GM12875 (cell line): ENCODE measurements at regions not wholly inside any gene's neighbourhood (a gene's known extent, or its start where the extent isn't known, plus 50 kb on each side); places are given as distances from the start of the nearest gene placed in this dataset.

Experiments
- H3K4me3 ChIP-seq: one replicate; pipeline ENCODE4 v1.5.1; 2011; ENCODE audit warnings: low read depth, low read length, control low read depth
- TF ChIP-seq, protein P1 (sequence below): IDR thresholded peaks from 2 replicates; pipeline ENCODE4 v1.5.1; 2011; ENCODE audit warnings: low read depth, mild to moderate bottlenecking, control low read depth, inconsistent platforms, low read length, moderate library complexity, borderline replicate concordance; ENCODE audit not compliant: insufficient read depth

DNA sequence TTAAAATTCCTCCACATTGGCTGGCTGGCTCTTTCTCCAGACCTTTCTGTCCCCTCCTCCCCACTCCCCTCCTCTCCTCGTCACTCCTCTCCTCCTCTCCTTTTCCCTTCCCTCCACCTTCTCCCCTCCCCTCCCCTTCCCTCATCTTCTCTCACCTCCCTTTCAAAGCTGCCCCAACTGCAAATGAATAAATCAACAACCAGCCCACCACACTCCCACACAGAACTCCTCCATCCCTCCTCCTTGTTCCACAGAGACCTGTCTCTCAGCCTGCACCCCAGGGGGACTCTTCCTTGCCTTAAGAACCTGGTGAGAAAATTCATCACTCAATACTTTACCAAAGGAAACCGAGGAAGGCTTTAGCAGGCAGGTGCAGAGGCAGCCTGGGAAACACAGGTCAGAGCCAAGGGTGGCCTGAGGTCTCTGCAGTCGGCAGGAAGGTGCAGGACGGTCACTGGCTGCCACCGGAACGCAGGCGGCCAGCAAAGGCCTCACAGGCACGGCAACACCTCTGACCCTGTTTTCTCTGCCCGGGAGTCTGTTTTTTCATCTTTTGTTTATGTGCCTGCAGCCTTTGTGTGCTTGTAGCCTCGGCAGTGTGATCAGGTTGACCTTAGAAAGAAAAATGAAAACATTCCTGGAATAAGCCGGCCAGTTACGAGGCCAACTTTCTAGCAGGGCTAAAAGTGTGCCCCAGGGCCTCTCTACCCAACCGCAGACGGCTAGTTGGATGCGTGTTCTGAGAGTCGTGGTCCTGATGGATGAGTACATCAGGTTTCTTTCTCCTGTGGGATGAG lies 207.6 kb upstream of the KLF6 start:
- no peak overlapping the region for H3K4me3 ChIP-seq

DNA sequence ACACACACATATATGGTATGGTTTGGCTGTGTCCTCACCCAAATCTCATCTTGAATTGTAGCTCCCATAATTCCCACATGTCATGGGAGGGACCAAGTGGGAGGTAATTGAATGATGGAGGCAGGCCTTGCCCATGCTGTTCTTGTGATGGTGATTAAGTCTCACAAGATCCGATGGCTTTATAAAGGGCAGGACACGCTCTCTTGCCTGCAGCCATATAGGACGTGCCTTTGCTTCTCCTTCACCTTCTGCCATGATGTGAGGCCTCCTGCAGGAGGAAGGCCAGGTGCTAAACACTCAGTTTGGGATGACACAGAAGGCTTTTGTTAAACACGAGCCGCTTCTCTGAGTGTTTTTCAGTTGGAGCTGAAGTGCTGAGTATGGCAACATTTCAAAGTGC lies 205.3 kb upstream of the KLF6 start:
- no peak overlapping the region for H3K4me3 ChIP-seq
- TF ChIP-seq, protein P1, sequence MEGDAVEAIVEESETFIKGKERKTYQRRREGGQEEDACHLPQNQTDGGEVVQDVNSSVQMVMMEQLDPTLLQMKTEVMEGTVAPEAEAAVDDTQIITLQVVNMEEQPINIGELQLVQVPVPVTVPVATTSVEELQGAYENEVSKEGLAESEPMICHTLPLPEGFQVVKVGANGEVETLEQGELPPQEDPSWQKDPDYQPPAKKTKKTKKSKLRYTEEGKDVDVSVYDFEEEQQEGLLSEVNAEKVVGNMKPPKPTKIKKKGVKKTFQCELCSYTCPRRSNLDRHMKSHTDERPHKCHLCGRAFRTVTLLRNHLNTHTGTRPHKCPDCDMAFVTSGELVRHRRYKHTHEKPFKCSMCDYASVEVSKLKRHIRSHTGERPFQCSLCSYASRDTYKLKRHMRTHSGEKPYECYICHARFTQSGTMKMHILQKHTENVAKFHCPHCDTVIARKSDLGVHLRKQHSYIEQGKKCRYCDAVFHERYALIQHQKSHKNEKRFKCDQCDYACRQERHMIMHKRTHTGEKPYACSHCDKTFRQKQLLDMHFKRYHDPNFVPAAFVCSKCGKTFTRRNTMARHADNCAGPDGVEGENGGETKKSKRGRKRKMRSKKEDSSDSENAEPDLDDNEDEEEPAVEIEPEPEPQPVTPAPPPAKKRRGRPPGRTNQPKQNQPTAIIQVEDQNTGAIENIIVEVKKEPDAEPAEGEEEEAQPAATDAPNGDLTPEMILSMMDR = no peak

More for the DNA sequence above, 207.6 kb upstream of the KLF6 start:
- TF ChIP-seq, protein P1 = no peak

DNA sequence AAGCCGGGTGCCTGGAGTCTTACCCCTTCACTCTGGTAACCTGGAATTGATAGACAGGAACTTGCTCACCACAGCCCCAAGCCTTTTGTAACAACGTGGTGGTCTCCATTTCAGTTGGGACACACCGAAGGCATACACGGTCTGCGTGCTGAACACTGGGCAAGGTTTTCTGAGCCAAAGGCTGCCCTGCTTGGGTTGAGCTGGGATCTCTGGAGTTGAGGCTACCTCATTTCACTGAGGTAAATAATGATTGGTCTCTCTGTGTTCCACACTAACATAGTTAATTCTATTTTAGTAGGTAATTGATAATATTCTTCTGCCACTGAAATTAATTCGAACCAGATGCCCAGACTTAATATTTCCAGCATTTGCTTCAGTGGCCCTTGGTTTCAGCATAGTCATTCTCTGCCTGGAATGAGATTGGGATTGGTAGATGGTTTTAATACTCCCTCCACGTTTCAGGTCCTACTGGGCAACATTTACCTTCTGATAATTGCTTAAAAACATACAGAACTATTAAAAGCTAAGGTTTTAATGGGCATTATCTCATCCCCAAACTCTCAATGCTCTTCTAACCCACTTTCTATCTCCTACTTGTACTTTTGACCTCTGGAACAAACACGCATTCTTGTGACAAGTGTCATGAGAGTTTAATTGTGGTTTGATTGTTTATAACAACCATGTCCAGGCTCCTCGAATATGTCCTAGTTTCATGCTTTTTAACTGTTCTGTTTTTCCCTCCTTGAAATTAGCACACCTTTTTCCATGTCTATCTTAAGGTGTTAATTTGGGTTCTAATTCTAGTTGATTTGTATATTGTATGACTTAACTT lies 202.3 kb upstream of the KLF6 start:
- TF ChIP-seq, protein P1 = no peak

DNA sequence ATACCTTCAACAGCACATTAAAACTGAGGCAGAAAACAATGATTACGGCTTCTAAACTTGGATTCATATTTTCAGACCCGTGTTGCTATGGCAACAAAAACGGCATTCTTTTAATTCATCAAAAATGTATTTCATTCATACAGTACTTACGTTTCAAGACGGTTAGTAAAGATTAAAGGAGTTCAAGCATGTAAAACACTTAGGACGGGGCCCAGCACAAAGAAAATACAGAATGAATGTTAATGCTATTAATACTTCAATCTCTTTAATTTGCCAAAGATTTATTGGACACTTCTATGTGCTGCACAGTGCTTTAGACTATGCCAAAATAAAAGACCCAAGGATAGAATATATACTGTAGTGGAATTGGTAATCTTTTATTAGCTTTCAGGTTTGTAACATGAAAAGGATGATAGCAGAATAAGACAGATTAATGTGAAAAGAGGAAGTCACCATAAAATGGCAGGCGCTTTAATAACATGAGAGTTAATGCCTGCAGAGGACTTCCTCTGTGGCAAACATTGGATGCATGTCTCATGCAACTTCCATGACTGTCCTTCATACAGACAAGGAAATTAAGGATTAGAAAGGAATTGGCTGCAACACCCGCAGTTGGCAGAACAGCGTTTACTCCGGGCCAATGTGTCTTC lies 201.6 kb upstream of the KLF6 start:
- TF ChIP-seq, protein P1 = no peak
- no peak overlapping the region for H3K4me3 ChIP-seq

More for the DNA sequence above, 202.3 kb upstream of the KLF6 start:
- H3K4me3 ChIP-seq = no peak overlapping the region

DNA sequence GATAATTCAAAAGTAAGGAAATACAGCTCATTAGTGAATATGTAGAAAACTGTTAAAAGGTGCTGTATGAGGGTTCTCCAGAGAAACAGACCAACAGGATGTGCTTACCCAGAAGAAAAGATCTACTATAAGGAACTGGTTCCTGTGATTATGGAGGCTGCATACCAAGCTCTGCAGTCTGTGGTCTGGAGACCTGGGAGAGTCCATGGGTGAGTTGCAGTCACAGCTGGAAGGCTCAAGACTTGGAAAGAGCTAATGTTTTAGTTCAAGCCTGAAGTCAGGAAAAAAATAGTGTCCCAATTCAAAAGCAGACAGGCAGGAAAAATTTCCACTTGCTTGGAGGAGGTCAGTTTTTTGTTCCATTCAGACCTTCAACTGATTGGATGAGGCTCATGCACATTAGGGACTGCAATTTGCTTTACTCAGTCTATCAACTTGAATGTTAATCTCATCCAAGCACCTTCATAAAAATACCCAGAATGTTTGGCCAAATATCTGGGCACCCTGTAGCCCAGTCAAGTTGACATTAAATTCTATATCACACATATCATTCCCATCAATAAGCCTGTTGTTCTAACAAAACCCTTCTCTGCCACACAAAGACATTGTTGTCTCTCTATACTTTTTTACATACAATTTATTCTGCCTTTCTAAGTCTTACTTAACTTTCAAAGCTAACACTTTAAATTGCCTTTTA lies 197.9 kb upstream of the KLF6 start:
- TF ChIP-seq, protein P1 = no peak
- H3K4me3 ChIP-seq = no peak overlapping the region

DNA sequence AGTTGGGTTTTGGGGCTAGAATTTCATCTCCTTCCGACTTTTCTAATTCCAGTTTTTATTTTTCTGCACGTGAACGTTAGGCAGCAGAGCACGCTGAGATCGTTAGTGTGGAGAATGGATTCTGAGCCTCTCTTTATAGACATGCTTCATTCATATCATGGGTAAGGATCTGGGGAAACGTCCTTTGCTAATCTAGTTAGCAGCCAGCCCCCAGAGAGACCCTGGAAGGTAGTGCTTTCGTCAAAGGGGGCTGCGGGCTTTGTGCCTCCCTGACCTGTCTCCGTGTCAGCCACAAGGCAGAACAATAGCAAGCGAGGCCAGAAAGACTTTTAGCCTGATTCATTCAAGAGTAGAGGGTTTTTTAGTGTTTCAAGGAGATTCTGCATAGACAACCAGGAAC lies 196.3 kb upstream of the KLF6 start:
- no peak overlapping the region for H3K4me3 ChIP-seq
- TF ChIP-seq, protein P1 = no peak
